WTC11 (cell line): ENCODE measurements at regions not wholly inside any gene's neighbourhood (a gene's known extent, or its start where the extent isn't known, plus 50 kb on each side); places are given as distances from the start of the nearest gene placed in this dataset.

Source experiments
- ATAC-seq: fragments of 200-7000 bp; cut with Tn5 transposase; 2 replicates; pipeline ENCODE4 v1.10.0; 2021; ENCODE audit warnings: mild to moderate bottlenecking, moderate library complexity
- CTCF ChIA-PET: fragments of 300-600 bp; sonication (Branson Sonifier 250); formaldehyde crosslinking; loops from one replicate; lab custom pipeline; 2021; ENCODE audit warnings: antibody characterized with exemption; lab: Charles Lee
- POLR2A ChIA-PET: fragments of 350-600 bp; sonication (Branson Sonifier 250); formaldehyde crosslinking; loops from one replicate; lab custom pipeline; 2021; ENCODE audit warnings: antibody characterized with exemption; lab: Charles Lee
- DNase-seq: peaks from one replicate; pipeline ENCODE4 v3.0.0; 2021; ENCODE audit warnings: low spot score
- H3K27ac Mint-ChIP-seq: 2 replicates; pipeline ENCODE4 v1.8.0; 2021; ENCODE audit warnings: mixed read lengths
- H3K27me3 Mint-ChIP-seq: 2 replicates; pipeline ENCODE4 v1.8.0; 2021; ENCODE audit warnings: low read depth, mild to moderate bottlenecking, moderate library complexity, mixed read lengths
- H3K36me3 Mint-ChIP-seq: 2 replicates; pipeline ENCODE4 v1.8.0; 2021; ENCODE audit warnings: mixed read lengths
- H3K4me1 Mint-ChIP-seq: 2 replicates; pipeline ENCODE4 v1.8.0; 2022; ENCODE audit warnings: mixed read lengths
- H3K4me3 Mint-ChIP-seq: 2 replicates; pipeline ENCODE4 v1.8.0; 2021; ENCODE audit warnings: mild to moderate bottlenecking, moderate library complexity, mixed read lengths
- H3K9me3 Mint-ChIP-seq: 2 replicates; pipeline ENCODE4 v1.8.0; 2021; ENCODE audit warnings: mixed read lengths
- CBFB ChIP-seq: sonication (generic); formaldehyde crosslinking; IDR thresholded peaks from 2 replicates; pipeline ENCODE4 v1.8.1; 2022; ENCODE audit warnings: mild to moderate bottlenecking, low read depth, missing genetic modification reagents
- FOXJ3 ChIP-seq: sonication (generic); formaldehyde crosslinking; IDR thresholded peaks from 2 replicates; pipeline ENCODE4 v1.9.0; 2021; ENCODE audit warnings: missing genetic modification reagents, mild to moderate bottlenecking, borderline replicate concordance
- FOXP1 ChIP-seq: sonication (generic); formaldehyde crosslinking; IDR thresholded peaks from 2 replicates; pipeline ENCODE4 v1.8.0; 2022; ENCODE audit warnings: missing genetic modification reagents, mild to moderate bottlenecking, moderate library complexity, borderline replicate concordance
- HMGA2 ChIP-seq: fragments of 250-450 bp; sonication (Bioruptor Pico); IDR thresholded peaks from 2 replicates; pipeline ENCODE4 v1.4.0; 2021; ENCODE audit warnings: mild to moderate bottlenecking, moderate library complexity
- JUN ChIP-seq: sonication (generic); formaldehyde crosslinking; IDR thresholded peaks from 2 replicates; pipeline ENCODE4 v1.8.0; 2023; ENCODE audit warnings: mild to moderate bottlenecking, missing genetic modification reagents
- MYBL2 ChIP-seq: sonication (generic); formaldehyde crosslinking; IDR thresholded peaks from 2 replicates; pipeline ENCODE4 v1.8.1; 2023; ENCODE audit warnings: mild to moderate bottlenecking, moderate library complexity, missing genetic modification reagents
- OVOL2 ChIP-seq: fragments of 250-450 bp; sonication (Bioruptor Pico); IDR thresholded peaks from 2 replicates; pipeline ENCODE4 v1.9.0; 2021; ENCODE audit warnings: mild to moderate bottlenecking, borderline replicate concordance
- SP1 ChIP-seq: sonication (generic); formaldehyde crosslinking; conservative IDR thresholded peaks from 2 replicates; pipeline ENCODE4 v1.8.1; 2022; ENCODE audit warnings: missing genetic modification reagents
- ZNF121 ChIP-seq: sonication (generic); formaldehyde crosslinking; IDR thresholded peaks from 2 replicates; pipeline ENCODE4 v1.8.0; 2023; ENCODE audit warnings: missing genetic modification reagents
- ZNF219 ChIP-seq: sonication (generic); formaldehyde crosslinking; IDR thresholded peaks from 2 replicates; pipeline ENCODE4 v1.8.0; 2023; ENCODE audit warnings: missing genetic modification reagents, mild to moderate bottlenecking, borderline replicate concordance
- ZNF263 ChIP-seq: sonication (generic); formaldehyde crosslinking; IDR thresholded peaks from 2 replicates; pipeline ENCODE4 v1.8.1; 2022; ENCODE audit warnings: low read depth, mild to moderate bottlenecking, moderate library complexity, missing genetic modification reagents
- ZNF416 ChIP-seq: fragments of 250-450 bp; sonication (Bioruptor Pico); IDR thresholded peaks from 2 replicates; pipeline ENCODE4 v1.9.0; 2021; ENCODE audit warnings: mild to moderate bottlenecking, inconsistent platforms
- TF ChIP-seq, protein P1 (sequence below): sonication (generic); formaldehyde crosslinking; IDR thresholded peaks from 2 replicates; pipeline ENCODE4 v1.8.0; 2022; ENCODE audit warnings: mild to moderate bottlenecking, missing genetic modification reagents
- TF ChIP-seq, protein P2 (sequence below): sonication (generic); formaldehyde crosslinking; IDR thresholded peaks from 2 replicates; pipeline ENCODE4 v1.8.0; 2022; ENCODE audit warnings: mild to moderate bottlenecking, missing genetic modification reagents
- TF ChIP-seq, protein P3 (sequence below): sonication (generic); formaldehyde crosslinking; IDR thresholded peaks from 2 replicates; pipeline ENCODE4 v1.8.1; 2023; ENCODE audit warnings: mild to moderate bottlenecking, missing genetic modification reagents
- TF ChIP-seq, protein P4 (sequence below): sonication (generic); formaldehyde crosslinking; conservative IDR thresholded peaks from 2 replicates; pipeline ENCODE4 v1.8.1; 2022; ENCODE audit warnings: mild to moderate bottlenecking, missing genetic modification reagents
- TF ChIP-seq, protein P5 (sequence below): fragments of 250-450 bp; sonication (Bioruptor Pico); IDR thresholded peaks from 2 replicates; pipeline ENCODE4 v2.1.2; 2022; ENCODE audit warnings: mild to moderate bottlenecking, moderate library complexity
- TF ChIP-seq, protein P6 (sequence below): sonication (generic); formaldehyde crosslinking; IDR thresholded peaks from 2 replicates; pipeline ENCODE4 v1.8.0; 2022; ENCODE audit warnings: mild to moderate bottlenecking, missing genetic modification reagents

DNA sequence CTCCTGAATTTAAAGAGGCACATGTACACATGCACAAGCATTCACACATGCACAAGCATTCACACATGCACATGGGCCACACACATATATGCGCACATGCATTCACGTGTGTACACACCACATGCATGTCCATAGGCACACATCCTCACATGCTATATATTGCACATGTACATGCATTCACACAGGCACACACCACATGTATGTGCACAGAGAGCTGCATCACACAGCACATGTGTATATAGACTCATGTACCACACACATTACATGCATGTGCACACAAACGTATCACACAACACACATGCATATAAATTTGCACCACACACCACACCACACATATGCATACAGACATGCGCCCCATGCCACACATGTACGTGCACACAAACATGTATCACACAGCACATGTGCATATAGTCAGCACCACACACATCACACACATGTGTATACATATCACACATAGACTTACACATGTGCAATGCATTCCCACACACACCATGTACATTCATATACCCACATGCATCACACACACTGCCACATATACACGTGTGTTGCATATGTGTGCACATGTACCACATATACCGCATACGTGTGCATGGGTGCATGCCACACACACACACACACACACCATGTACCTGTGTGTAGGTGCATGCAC lies 54.6 kb upstream of the COL18A1 start:
- H3K27me3 Mint-ChIP-seq, result peaks cover 9% of the 10 kb centered on the region
- POLR2A ChIA-PET, result no interaction called here
- TF ChIP-seq, protein P1, sequence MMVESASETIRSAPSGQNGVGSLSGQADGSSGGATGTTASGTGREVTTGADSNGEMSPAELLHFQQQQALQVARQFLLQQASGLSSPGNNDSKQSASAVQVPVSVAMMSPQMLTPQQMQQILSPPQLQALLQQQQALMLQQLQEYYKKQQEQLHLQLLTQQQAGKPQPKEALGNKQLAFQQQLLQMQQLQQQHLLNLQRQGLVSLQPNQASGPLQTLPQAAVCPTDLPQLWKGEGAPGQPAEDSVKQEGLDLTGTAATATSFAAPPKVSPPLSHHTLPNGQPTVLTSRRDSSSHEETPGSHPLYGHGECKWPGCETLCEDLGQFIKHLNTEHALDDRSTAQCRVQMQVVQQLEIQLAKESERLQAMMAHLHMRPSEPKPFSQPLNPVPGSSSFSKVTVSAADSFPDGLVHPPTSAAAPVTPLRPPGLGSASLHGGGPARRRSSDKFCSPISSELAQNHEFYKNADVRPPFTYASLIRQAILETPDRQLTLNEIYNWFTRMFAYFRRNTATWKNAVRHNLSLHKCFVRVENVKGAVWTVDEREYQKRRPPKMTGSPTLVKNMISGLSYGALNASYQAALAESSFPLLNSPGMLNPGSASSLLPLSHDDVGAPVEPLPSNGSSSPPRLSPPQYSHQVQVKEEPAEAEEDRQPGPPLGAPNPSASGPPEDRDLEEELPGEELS (CRISPR knock-in tag), result 0 out of 2 replicates have a peak, but pooled peaks have one; percentile 14
- TF ChIP-seq ZNF263 (no peak), ZNF121 (CRISPR knock-in tag) (0 out of 2 replicates have a peak, but pooled peaks have one; percentile 30)
- TF ChIP-seq, all 79 proteins: peak for 2
- CTCF ChIA-PET, result no interaction called here
- H3K27ac Mint-ChIP-seq, result no peak overlapping the region; the same call in 1 of the 2 replicates
- ATAC-seq (no peak), DNase-seq (no peak)
- H3K4me3 Mint-ChIP-seq, result no peak overlapping the region
- no peaks in the 10 kb centered on the region for H3K36me3 Mint-ChIP-seq
- no peaks in the 10 kb centered on the region for H3K4me1 Mint-ChIP-seq
- H3K9me3 Mint-ChIP-seq, result peaks cover 6% of the 10 kb centered on the region

DNA sequence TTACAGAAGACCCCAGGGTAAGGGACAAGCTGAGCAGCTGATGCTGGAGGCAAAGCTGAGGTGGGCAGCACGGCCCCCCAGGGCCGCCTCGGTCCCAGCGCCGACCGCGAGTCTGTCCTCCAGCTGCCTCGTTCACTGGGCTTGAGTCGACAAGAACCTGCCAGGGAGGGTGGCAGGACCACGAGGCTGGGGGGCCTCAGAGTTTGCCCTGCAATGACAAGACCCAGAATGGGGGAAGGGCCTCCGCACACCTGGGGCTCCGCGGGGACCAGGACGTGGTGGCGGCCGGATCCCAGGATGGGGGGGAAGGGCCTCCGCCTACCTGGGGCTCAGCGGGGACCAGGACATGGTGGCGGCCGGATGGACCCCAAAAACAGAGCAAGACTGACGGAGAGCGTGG lies 53.9 kb upstream of the COL18A1 start:
- no peaks in the 10 kb centered on the region for H3K36me3 Mint-ChIP-seq
- DNase-seq (no peak), ATAC-seq (no peak)
- peaks cover 9% of the 10 kb centered on the region for H3K27me3 Mint-ChIP-seq
- H3K9me3 Mint-ChIP-seq, result peaks cover 6% of the 10 kb centered on the region
- TF ChIP-seq, protein P2, sequence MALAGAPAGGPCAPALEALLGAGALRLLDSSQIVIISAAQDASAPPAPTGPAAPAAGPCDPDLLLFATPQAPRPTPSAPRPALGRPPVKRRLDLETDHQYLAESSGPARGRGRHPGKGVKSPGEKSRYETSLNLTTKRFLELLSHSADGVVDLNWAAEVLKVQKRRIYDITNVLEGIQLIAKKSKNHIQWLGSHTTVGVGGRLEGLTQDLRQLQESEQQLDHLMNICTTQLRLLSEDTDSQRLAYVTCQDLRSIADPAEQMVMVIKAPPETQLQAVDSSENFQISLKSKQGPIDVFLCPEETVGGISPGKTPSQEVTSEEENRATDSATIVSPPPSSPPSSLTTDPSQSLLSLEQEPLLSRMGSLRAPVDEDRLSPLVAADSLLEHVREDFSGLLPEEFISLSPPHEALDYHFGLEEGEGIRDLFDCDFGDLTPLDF, result no peak
- TF ChIP-seq JUN (CRISPR knock-in tag) (no peak), SP1 (CRISPR knock-in tag) (no peak), MYBL2 (CRISPR knock-in tag) (no peak), FOXJ3 (CRISPR knock-in tag) (no peak), OVOL2 (CRISPR knock-in tag) (no peak), FOXP1 (CRISPR knock-in tag) (no peak), HMGA2 (CRISPR knock-in tag) (no peak), CBFB (no peak), ZNF121 (CRISPR knock-in tag) (no peak), ZNF416 (CRISPR knock-in tag) (no peak), ZNF219 (CRISPR knock-in tag) (no peak)
- TF ChIP-seq, protein P3, sequence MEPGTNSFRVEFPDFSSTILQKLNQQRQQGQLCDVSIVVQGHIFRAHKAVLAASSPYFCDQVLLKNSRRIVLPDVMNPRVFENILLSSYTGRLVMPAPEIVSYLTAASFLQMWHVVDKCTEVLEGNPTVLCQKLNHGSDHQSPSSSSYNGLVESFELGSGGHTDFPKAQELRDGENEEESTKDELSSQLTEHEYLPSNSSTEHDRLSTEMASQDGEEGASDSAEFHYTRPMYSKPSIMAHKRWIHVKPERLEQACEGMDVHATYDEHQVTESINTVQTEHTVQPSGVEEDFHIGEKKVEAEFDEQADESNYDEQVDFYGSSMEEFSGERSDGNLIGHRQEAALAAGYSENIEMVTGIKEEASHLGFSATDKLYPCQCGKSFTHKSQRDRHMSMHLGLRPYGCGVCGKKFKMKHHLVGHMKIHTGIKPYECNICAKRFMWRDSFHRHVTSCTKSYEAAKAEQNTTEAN (CRISPR knock-in tag), result no peak
- TF ChIP-seq, protein P4, sequence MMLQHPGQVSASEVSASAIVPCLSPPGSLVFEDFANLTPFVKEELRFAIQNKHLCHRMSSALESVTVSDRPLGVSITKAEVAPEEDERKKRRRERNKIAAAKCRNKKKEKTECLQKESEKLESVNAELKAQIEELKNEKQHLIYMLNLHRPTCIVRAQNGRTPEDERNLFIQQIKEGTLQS, result no peak
- TF ChIP-seq, protein P5, sequence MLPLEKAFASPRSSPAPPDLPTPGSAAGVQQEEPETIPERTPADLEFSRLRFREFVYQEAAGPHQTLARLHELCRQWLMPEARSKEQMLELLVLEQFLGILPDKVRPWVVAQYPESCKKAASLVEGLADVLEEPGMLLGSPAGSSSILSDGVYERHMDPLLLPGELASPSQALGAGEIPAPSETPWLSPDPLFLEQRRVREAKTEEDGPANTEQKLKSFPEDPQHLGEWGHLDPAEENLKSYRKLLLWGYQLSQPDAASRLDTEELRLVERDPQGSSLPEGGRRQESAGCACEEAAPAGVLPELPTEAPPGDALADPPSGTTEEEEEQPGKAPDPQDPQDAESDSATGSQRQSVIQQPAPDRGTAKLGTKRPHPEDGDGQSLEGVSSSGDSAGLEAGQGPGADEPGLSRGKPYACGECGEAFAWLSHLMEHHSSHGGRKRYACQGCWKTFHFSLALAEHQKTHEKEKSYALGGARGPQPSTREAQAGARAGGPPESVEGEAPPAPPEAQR (CRISPR knock-in tag), result no peak
- TF ChIP-seq, protein P6, sequence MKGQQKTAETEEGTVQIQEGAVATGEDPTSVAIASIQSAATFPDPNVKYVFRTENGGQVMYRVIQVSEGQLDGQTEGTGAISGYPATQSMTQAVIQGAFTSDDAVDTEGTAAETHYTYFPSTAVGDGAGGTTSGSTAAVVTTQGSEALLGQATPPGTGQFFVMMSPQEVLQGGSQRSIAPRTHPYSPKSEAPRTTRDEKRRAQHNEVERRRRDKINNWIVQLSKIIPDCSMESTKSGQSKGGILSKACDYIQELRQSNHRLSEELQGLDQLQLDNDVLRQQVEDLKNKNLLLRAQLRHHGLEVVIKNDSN (CRISPR knock-in tag), result no peak
- CTCF ChIA-PET, result no interaction called here
- POLR2A ChIA-PET, result no interaction called here
- no peak overlapping the region for H3K27ac Mint-ChIP-seq
- H3K4me3 Mint-ChIP-seq, result no peak overlapping the region
- peaks cover 2% of the 10 kb centered on the region; the same call in 1 of the 2 replicates for H3K4me1 Mint-ChIP-seq
